GM12874 (cell line): ENCODE measurements at regions not wholly inside any gene's neighbourhood (a gene's known extent, or its start where the extent isn't known, plus 50 kb on each side); places are given as distances from the start of the nearest gene placed in this dataset.

Experiments used
- CTCF ChIP-seq: IDR thresholded peaks from 2 replicates; pipeline ENCODE4 v1.5.1; 2011; ENCODE audit warnings: low read depth, mild to moderate bottlenecking, control low read depth, low read length, moderate library complexity; ENCODE audit not compliant: insufficient read depth

- no peak for TF ChIP-seq CTCF
Measured at GRCh38 chr12:47376927-47377326, 297.2 kb upstream of the AMIGO2 start.

DNA sequence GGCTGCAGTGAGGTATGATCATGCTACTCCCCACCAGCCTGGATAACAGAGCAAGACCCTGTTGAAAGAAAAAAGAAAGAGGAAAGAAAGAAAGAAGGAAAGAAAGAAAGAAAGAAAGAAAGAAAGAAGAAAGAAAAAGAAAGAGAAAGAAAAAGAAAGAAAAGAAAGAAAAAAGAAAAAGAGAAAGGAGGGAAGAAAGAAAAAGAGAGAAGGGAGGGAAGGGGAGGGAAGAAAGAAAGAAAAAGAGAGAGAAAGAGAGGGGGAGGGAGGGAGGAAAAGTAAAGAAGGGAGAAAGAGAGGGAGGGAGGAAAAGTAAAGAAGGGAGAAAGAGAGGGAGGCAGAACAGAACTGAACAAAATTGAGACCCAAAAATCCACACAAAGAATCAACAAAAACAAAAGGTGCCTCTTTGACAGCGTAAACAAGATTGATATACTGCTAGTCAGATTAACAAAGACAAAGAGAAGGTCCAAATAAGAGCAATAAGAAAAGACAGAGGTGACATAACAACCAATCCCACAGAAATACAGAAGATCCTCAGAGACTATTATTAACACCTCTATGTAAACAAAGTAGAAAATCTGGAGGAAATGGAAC, 293.9 kb upstream of the AMIGO2 start:
- no peak for TF ChIP-seq CTCF

DNA sequence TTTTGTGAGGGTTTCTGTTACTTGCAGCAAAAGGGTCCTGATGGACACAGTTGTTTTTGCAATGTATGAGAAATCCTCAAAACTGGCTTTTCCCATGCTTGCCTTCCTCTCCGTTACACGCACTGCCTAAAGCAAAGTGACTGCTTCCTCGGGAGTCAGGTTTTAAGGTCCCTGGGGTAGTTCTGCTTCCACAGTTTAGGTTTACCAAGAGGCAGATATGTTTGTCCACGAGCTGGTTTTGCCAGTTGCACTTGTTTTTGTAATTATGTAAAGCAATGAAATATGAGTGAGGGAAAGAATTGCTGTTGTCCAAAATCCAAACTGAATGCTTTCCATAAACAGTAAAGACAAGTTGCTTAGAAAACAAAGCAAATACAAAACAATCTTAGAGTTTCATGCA, 290.7 kb upstream of the AMIGO2 start:
- no peak for TF ChIP-seq CTCF

GRCh38 chr12:47369085-47369484, 289.3 kb upstream of the AMIGO2 start:
- no peak for TF ChIP-seq CTCF

DNA sequence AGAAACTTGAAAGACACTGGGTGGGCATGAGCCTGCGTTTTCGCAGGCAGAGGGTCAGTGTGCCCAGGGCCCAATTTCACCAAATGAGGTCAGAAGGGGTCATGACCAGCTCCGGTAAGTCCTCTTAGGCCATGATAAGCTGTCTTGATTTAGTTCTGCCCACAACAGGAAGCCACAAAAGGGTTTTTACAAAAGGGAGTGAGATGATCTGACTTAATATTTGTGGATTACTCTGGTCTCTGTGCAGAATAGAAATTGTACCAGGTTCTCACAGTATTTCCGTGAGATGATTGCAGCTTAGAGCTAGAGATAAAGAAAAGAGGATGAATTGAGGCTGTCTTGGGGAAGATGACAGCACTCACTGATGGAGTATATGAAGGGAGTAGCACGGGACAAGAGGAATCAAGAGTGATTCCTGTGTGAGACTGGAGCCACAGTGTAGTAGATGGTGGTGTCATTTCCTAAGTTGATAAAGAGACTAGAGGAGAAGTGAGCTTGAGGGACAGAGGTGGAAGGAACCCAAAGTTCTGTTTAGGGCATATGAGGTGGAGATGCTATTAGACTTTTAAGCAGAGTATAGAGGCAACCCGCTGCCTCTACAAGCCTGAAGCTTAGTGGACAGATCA, 288.3 kb upstream of the AMIGO2 start:
- no peak for TF ChIP-seq CTCF

- no peak for TF ChIP-seq CTCF
Measured at GRCh38 chr12:47366579-47366978, 286.8 kb upstream of the AMIGO2 start.

GRCh38 chr12:47366157-47366556, 286.4 kb upstream of the AMIGO2 start:
- TF ChIP-seq CTCF: no peak

GRCh38 chr12:47364261-47364660, 284.5 kb upstream of the AMIGO2 start:
- no peak for TF ChIP-seq CTCF
